ENCODE measurements at regions not wholly inside any gene's neighbourhood (a gene's known extent, or its start where the extent isn't known, plus 50 kb on each side); places are given as distances from the start of the nearest gene placed in this dataset.

DNA sequence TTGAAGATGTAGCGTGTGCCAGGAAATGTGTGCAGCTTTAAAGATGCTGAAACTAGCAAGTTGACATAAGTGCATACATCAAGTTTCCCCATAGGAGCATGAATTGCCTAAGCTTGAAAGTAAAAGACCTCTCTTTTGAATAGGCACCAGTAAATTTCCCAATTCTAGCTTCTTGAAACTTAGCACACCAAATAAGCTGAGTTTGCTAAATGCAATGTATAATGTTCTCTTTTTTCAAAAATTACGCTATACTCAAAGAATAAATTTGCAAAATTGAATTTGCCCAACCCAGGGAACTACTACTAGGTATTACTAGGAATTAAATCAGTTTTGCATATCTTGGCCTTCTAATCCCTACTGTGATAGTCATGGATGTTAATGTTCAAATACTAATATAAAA, 923.9 kb upstream of the LCORL start:
- Histone ChIP-seq H3K36me3 (ENCODE audit: control insufficient read depth in 2 of 2, insufficient read depth in 2 of 2, low read length in 2 of 2) (no peaks in the 10 kb centered on the region), H3K9ac (ENCODE audit: low read depth in 1 of 2, low read length in 2 of 2) (no peak overlapping the region), H3K27me3 (ENCODE audit: control insufficient read depth in 2 of 2, insufficient read depth in 2 of 2, low read length in 2 of 2) (no peaks in the 10 kb centered on the region), H3K4me1 (ENCODE audit: control insufficient read depth in 2 of 2, insufficient read depth in 2 of 2, low read length in 2 of 2) (no peaks in the 10 kb centered on the region), H3K4me3 (ENCODE audit: low read length in 2 of 2) (no peak overlapping the region), H3K27ac (ENCODE audit: low read depth in 2 of 2, low read length in 2 of 2) (no peak overlapping the region), H3K9me3 (ENCODE audit: control insufficient read depth in 2 of 2, low read length in 2 of 2) (no peaks in the 10 kb centered on the region)

DNA sequence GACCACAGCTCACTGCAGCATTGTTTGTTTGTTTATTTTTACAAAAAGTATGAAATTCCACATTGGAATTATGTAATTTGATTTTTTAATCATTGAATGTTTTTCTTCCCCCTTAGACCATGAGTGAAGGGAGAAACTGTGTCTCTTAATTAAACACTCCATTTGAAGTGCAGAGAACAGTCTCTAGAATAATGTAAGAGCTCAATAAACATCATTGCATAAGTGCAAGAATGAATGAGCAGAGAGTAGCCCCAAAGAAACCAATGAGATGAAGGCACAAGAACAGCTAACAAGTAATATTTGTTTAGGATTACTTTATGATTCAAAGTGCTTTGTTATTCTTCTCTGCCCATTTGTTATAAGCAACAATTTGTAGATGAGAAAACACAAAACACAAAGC, 921.3 kb upstream of the LCORL start:
- Histone ChIP-seq H3K36me3 (ENCODE audit: control insufficient read depth in 2 of 2, insufficient read depth in 2 of 2, low read length in 2 of 2) (no peaks in the 10 kb centered on the region), H3K4me1 (ENCODE audit: control insufficient read depth in 2 of 2, insufficient read depth in 2 of 2, low read length in 2 of 2) (no peaks in the 10 kb centered on the region), H3K9ac (ENCODE audit: low read depth in 1 of 2, low read length in 2 of 2) (no peak overlapping the region), H3K9me3 (ENCODE audit: control insufficient read depth in 2 of 2, low read length in 2 of 2) (no peaks in the 10 kb centered on the region), H3K27me3 (ENCODE audit: control insufficient read depth in 2 of 2, insufficient read depth in 2 of 2, low read length in 2 of 2) (no peaks in the 10 kb centered on the region), H3K4me3 (ENCODE audit: low read length in 2 of 2) (no peak overlapping the region), H3K27ac (ENCODE audit: low read depth in 2 of 2, low read length in 2 of 2) (no peak overlapping the region)

GRCh38 chr4:18938343-18939099, 917.0 kb upstream of the LCORL start:
- Histone ChIP-seq H3K4me1 (ENCODE audit: control insufficient read depth in 2 of 2, insufficient read depth in 2 of 2, low read length in 2 of 2) (no peaks in the 10 kb centered on the region), H3K27me3 (ENCODE audit: control insufficient read depth in 2 of 2, insufficient read depth in 2 of 2, low read length in 2 of 2) (no peaks in the 10 kb centered on the region), H3K36me3 (ENCODE audit: control insufficient read depth in 2 of 2, insufficient read depth in 2 of 2, low read length in 2 of 2) (no peaks in the 10 kb centered on the region), H3K27ac (ENCODE audit: low read depth in 2 of 2, low read length in 2 of 2) (no peak overlapping the region), H3K4me3 (ENCODE audit: low read length in 2 of 2) (no peak overlapping the region), H3K9ac (ENCODE audit: low read depth in 1 of 2, low read length in 2 of 2) (no peak overlapping the region), H3K9me3 (ENCODE audit: control insufficient read depth in 2 of 2, low read length in 2 of 2) (no peaks in the 10 kb centered on the region)

GRCh38 chr4:18937746-18938145, 916.2 kb upstream of the LCORL start:
- Histone ChIP-seq H3K27ac (ENCODE audit: low read depth in 2 of 2, low read length in 2 of 2) (no peak overlapping the region), H3K9me3 (ENCODE audit: control insufficient read depth in 2 of 2, low read length in 2 of 2) (no peaks in the 10 kb centered on the region), H3K36me3 (ENCODE audit: control insufficient read depth in 2 of 2, insufficient read depth in 2 of 2, low read length in 2 of 2) (no peaks in the 10 kb centered on the region), H3K9ac (ENCODE audit: low read depth in 1 of 2, low read length in 2 of 2) (no peak overlapping the region), H3K27me3 (ENCODE audit: control insufficient read depth in 2 of 2, insufficient read depth in 2 of 2, low read length in 2 of 2) (no peaks in the 10 kb centered on the region), H3K4me3 (ENCODE audit: low read length in 2 of 2) (no peak overlapping the region), H3K4me1 (ENCODE audit: control insufficient read depth in 2 of 2, insufficient read depth in 2 of 2, low read length in 2 of 2) (no peaks in the 10 kb centered on the region)

GRCh38 chr4:18937080-18937479, 915.5 kb upstream of the LCORL start:
- no peaks in the 10 kb centered on the region for H3K4me1 ChIP-seq (ENCODE audit: control insufficient read depth in 2 of 2, insufficient read depth in 2 of 2, low read length in 2 of 2)
- no peaks in the 10 kb centered on the region for H3K36me3 ChIP-seq (ENCODE audit: control insufficient read depth in 2 of 2, insufficient read depth in 2 of 2, low read length in 2 of 2)
- no peak overlapping the region for H3K27ac ChIP-seq (ENCODE audit: low read depth in 2 of 2, low read length in 2 of 2)
- no peak overlapping the region for H3K9ac ChIP-seq (ENCODE audit: low read depth in 1 of 2, low read length in 2 of 2)
- no peak overlapping the region for H3K4me3 ChIP-seq (ENCODE audit: low read length in 2 of 2)
- no peaks in the 10 kb centered on the region for H3K27me3 ChIP-seq (ENCODE audit: control insufficient read depth in 2 of 2, insufficient read depth in 2 of 2, low read length in 2 of 2)
- no peaks in the 10 kb centered on the region for H3K9me3 ChIP-seq (ENCODE audit: control insufficient read depth in 2 of 2, low read length in 2 of 2)

- Histone ChIP-seq H3K27me3 (ENCODE audit: control insufficient read depth in 2 of 2, insufficient read depth in 2 of 2, low read length in 2 of 2) (no peaks in the 10 kb centered on the region), H3K4me3 (ENCODE audit: low read length in 2 of 2) (no peak overlapping the region), H3K36me3 (ENCODE audit: control insufficient read depth in 2 of 2, insufficient read depth in 2 of 2, low read length in 2 of 2) (no peaks in the 10 kb centered on the region), H3K27ac (ENCODE audit: low read depth in 2 of 2, low read length in 2 of 2) (no peak overlapping the region), H3K9ac (ENCODE audit: low read depth in 1 of 2, low read length in 2 of 2) (no peak overlapping the region), H3K4me1 (ENCODE audit: control insufficient read depth in 2 of 2, insufficient read depth in 2 of 2, low read length in 2 of 2) (no peaks in the 10 kb centered on the region), H3K9me3 (ENCODE audit: control insufficient read depth in 2 of 2, low read length in 2 of 2) (no peaks in the 10 kb centered on the region)
Measured at GRCh38 chr4:18935659-18936345, 914.2 kb upstream of the LCORL start.

GRCh38 chr4:18934197-18934596, 912.6 kb upstream of the LCORL start:
- H3K9me3 ChIP-seq (ENCODE audit: control insufficient read depth in 2 of 2, low read length in 2 of 2) = no peaks in the 10 kb centered on the region
- no peaks in the 10 kb centered on the region for H3K36me3 ChIP-seq (ENCODE audit: control insufficient read depth in 2 of 2, insufficient read depth in 2 of 2, low read length in 2 of 2)
- no peaks in the 10 kb centered on the region for H3K4me1 ChIP-seq (ENCODE audit: control insufficient read depth in 2 of 2, insufficient read depth in 2 of 2, low read length in 2 of 2)
- no peak overlapping the region for H3K9ac ChIP-seq (ENCODE audit: low read depth in 1 of 2, low read length in 2 of 2)
- H3K4me3 ChIP-seq (ENCODE audit: low read length in 2 of 2) = no peak overlapping the region
- H3K27me3 ChIP-seq (ENCODE audit: control insufficient read depth in 2 of 2, insufficient read depth in 2 of 2, low read length in 2 of 2) = no peaks in the 10 kb centered on the region
- H3K27ac ChIP-seq (ENCODE audit: low read depth in 2 of 2, low read length in 2 of 2) = no peak overlapping the region

DNA sequence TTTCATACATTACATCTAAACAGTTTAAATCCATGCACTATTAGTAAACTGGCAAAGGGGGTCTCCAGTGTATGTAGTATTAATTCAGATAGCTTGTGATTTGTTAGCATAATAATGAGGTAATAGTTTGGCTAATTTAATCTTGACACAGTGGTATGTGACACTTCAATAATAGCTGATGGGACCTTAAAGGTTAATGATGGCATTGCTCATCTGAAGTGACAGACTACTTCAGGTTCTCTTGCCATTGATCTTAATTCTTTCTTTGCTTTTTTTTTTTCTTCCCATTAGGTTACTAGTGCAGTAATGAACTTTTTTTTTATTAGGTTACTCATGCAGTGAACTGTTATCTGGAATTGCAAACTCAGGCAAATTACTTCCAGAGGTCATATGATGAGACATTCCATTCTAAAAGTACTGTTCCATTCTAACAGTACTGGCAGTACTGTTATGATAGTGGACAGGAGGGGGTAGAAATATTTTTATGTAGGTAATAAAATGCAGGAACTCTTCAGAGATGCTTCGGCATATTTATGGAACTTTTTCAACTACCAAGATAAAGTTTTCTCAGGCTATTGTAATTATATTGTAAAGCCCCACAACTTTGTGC, 911.3 kb upstream of the LCORL start:
- H3K9ac ChIP-seq (ENCODE audit: low read depth in 1 of 2, low read length in 2 of 2) = no peak overlapping the region
- H3K27ac ChIP-seq (ENCODE audit: low read depth in 2 of 2, low read length in 2 of 2) = no peak overlapping the region
- H3K9me3 ChIP-seq (ENCODE audit: control insufficient read depth in 2 of 2, low read length in 2 of 2) = no peaks in the 10 kb centered on the region
- no peaks in the 10 kb centered on the region for H3K4me1 ChIP-seq (ENCODE audit: control insufficient read depth in 2 of 2, insufficient read depth in 2 of 2, low read length in 2 of 2)
- H3K27me3 ChIP-seq (ENCODE audit: control insufficient read depth in 2 of 2, insufficient read depth in 2 of 2, low read length in 2 of 2) = no peaks in the 10 kb centered on the region
- no peak overlapping the region for H3K4me3 ChIP-seq (ENCODE audit: low read length in 2 of 2)
- no peaks in the 10 kb centered on the region for H3K36me3 ChIP-seq (ENCODE audit: control insufficient read depth in 2 of 2, insufficient read depth in 2 of 2, low read length in 2 of 2)

GRCh38 chr4:18931643-18932377, 910.3 kb upstream of the LCORL start:
- Histone ChIP-seq H3K9me3 (ENCODE audit: control insufficient read depth in 2 of 2, low read length in 2 of 2) (no peaks in the 10 kb centered on the region), H3K9ac (ENCODE audit: low read depth in 1 of 2, low read length in 2 of 2) (no peak overlapping the region), H3K36me3 (ENCODE audit: control insufficient read depth in 2 of 2, insufficient read depth in 2 of 2, low read length in 2 of 2) (no peaks in the 10 kb centered on the region), H3K27ac (ENCODE audit: low read depth in 2 of 2, low read length in 2 of 2) (no peak overlapping the region), H3K27me3 (ENCODE audit: control insufficient read depth in 2 of 2, insufficient read depth in 2 of 2, low read length in 2 of 2) (no peaks in the 10 kb centered on the region), H3K4me1 (ENCODE audit: control insufficient read depth in 2 of 2, insufficient read depth in 2 of 2, low read length in 2 of 2) (no peaks in the 10 kb centered on the region), H3K4me3 (ENCODE audit: low read length in 2 of 2) (no peak overlapping the region)

- H3K27ac ChIP-seq (ENCODE audit: low read depth in 2 of 2, low read length in 2 of 2) = no peak overlapping the region
- H3K27me3 ChIP-seq (ENCODE audit: control insufficient read depth in 2 of 2, insufficient read depth in 2 of 2, low read length in 2 of 2) = no peaks in the 10 kb centered on the region
- H3K9ac ChIP-seq (ENCODE audit: low read depth in 1 of 2, low read length in 2 of 2) = no peak overlapping the region
- H3K9me3 ChIP-seq (ENCODE audit: control insufficient read depth in 2 of 2, low read length in 2 of 2) = no peaks in the 10 kb centered on the region
- no peak overlapping the region for H3K4me3 ChIP-seq (ENCODE audit: low read length in 2 of 2)
- H3K36me3 ChIP-seq (ENCODE audit: control insufficient read depth in 2 of 2, insufficient read depth in 2 of 2, low read length in 2 of 2) = no peaks in the 10 kb centered on the region
- no peaks in the 10 kb centered on the region for H3K4me1 ChIP-seq (ENCODE audit: control insufficient read depth in 2 of 2, insufficient read depth in 2 of 2, low read length in 2 of 2)
Measured at GRCh38 chr4:18930487-18930886, 908.9 kb upstream of the LCORL start.

Measured in mucosa of rectum (tissue), 2 donors.